HepG2 (cell line): ENCODE measurements at regions not wholly inside any gene's neighbourhood (a gene's known extent, or its start where the extent isn't known, plus 50 kb on each side); places are given as distances from the start of the nearest gene placed in this dataset.

Experiments used
- ATAC-seq: fragments of 200-7000 bp; cut with Tn5 transposase; 3 replicates; pipeline ENCODE4 v1.9.1; 2020; ENCODE audit warnings: mild to moderate bottlenecking, moderate library complexity
- BruUV-seq: library from RNA; stranded (reverse); fragments of 400-500 nt; replicated peaks from 2 replicates; lab custom pipeline; 2021; lab: Mats Ljungman, UMichigan
- CTCF ChIA-PET: fragments of 300-600 bp; formaldehyde crosslinking; extraction: SDS; loops from one replicate; lab custom pipeline; 2021; ENCODE audit warnings: low total read pairs, inconsistent platforms, low intra/inter-chr PET ratio; lab: Yijun Ruan, JAX
- POLR2A ChIA-PET: fragments of 350-600 bp; sonication (Branson Sonifier 250); formaldehyde crosslinking; loops from one replicate; lab custom pipeline; 2020; ENCODE audit warnings: antibody characterized with exemption, inconsistent platforms; lab: Yijun Ruan, JAX
- DNase-seq: peaks from one replicate; pipeline ENCODE4 v3.0.0-alpha.2; 2015; ENCODE audit warnings: low spot score
- FAIRE-seq: peaks from 3 replicates; lab custom pipeline; 2011; peaks lifted over from hg19 to GRCh38; lab: Jason Lieb, UNC
- H2AFZ ChIP-seq: one replicate; pipeline ENCODE4 v1.6.1; 2011; ENCODE audit warnings: low read length, inconsistent platforms
- H3K27ac ChIP-seq: fragments of 300-600 bp; 3 replicates; pipeline ENCODE4 v1.8.0; 2011; ENCODE audit warnings: mixed run types, mild to moderate bottlenecking, mixed read lengths, low read length, inconsistent platforms; ENCODE audit not compliant: insufficient read depth; ENCODE audit errors: extremely low read length
- H3K27me3 ChIP-seq, 2 experiments: fragments of 200-600 bp in 1 of 2; 2 replicates in 1 of 2; 3 replicates in 1 of 2; pipeline versions ENCODE4 v1.6.0 to v1.8.0; 2011; ENCODE audit warnings: low read length in 2 of 2, mild to moderate bottlenecking in 2 of 2, moderate library complexity in 2 of 2, inconsistent platforms in 1 of 2; ENCODE audit not compliant: insufficient read depth in 2 of 2, control insufficient read depth in 1 of 2
- H3K36me3 ChIP-seq, 2 experiments: fragments of 200-600 bp in 1 of 2; replicated peaks in 1 of 2; 2 replicates in 1 of 2; 3 replicates in 1 of 2; pipeline versions ENCODE4 v1.5.1 to v1.8.0; 2011; ENCODE audit warnings: low read length in 2 of 2, inconsistent platforms in 1 of 2; ENCODE audit not compliant: insufficient read depth in 2 of 2, control insufficient read depth in 1 of 2
- H3K4me1 ChIP-seq: 2 replicates; pipeline ENCODE4 v1.5.1; 2012; ENCODE audit warnings: low read length, inconsistent platforms; ENCODE audit not compliant: insufficient read depth
- H3K4me2 ChIP-seq: 2 replicates; pipeline ENCODE4 v1.6.0; 2011; ENCODE audit warnings: low read depth, low read length, inconsistent platforms
- H3K4me3 ChIP-seq, 3 experiments: fragments of 200-600 bp in 1 of 3; sonication (generic), shearing (Covaris generic) in 1 of 3; replicated peaks in 1 of 3; 2 replicates each; pipeline ENCODE4 v1.5.1; 2011 to 2016; ENCODE audit warnings: low read length in 3 of 3, inconsistent platforms in 2 of 3, low read depth in 2 of 3, mild to moderate bottlenecking in 2 of 3, control low read depth in 1 of 3, mixed read lengths in 1 of 3; ENCODE audit not compliant: insufficient read depth in 1 of 3
- H3K79me2 ChIP-seq: one replicate; pipeline ENCODE4 v1.6.1; 2011; ENCODE audit warnings: low read length, inconsistent platforms; ENCODE audit not compliant: insufficient read depth
- H3K9ac ChIP-seq: 2 replicates; pipeline ENCODE4 v1.6.0; 2011; ENCODE audit warnings: mild to moderate bottlenecking, low read depth, low read length, inconsistent platforms; ENCODE audit not compliant: insufficient read depth
- H3K9me3 ChIP-seq: 2 replicates; pipeline ENCODE4 v1.5.1; 2012; ENCODE audit warnings: mild to moderate bottlenecking, low read length
- H4K20me1 ChIP-seq: 2 replicates; pipeline ENCODE4 v1.6.0; 2011; ENCODE audit warnings: inconsistent platforms, mild to moderate bottlenecking, low read length, moderate library complexity; ENCODE audit not compliant: insufficient read depth
- ERF ChIP-seq: IDR thresholded peaks from 2 replicates; pipeline ENCODE4 v1.6.1; 2018; ENCODE audit warnings: missing biosample characterization, missing genetic modification reagents
- ETV6 ChIP-seq: sonication (generic); formaldehyde crosslinking; conservative IDR thresholded peaks from 2 replicates; pipeline ENCODE4 v1.4.0; 2020; ENCODE audit warnings: missing genetic modification reagents
- HHEX ChIP-seq: IDR thresholded peaks from 2 replicates; pipeline ENCODE4 v1.6.1; 2016; ENCODE audit warnings: control low read depth
- KIAA2018 ChIP-seq: sonication (generic); formaldehyde crosslinking; IDR thresholded peaks from 2 replicates; pipeline ENCODE4 v1.5.0; 2020; ENCODE audit warnings: mild to moderate bottlenecking, missing genetic modification reagents, borderline replicate concordance
- PAX8 ChIP-seq: sonication (generic); formaldehyde crosslinking; IDR thresholded peaks from 2 replicates; pipeline ENCODE4 v1.8.0; 2022; ENCODE audit warnings: mild to moderate bottlenecking, missing genetic modification reagents, borderline replicate concordance
- PHB2 ChIP-seq: fragments of 450-650 bp; IDR thresholded peaks from 2 replicates; pipeline ENCODE4 v1.6.1; 2018; ENCODE audit not compliant: partially characterized antibody
- RARA ChIP-seq: IDR thresholded peaks from 2 replicates; pipeline ENCODE4 v1.6.1; 2016; ENCODE audit warnings: missing genetic modification reagents, missing compliant biosample characterization
- ZC3H4 ChIP-seq: sonication (generic); formaldehyde crosslinking; IDR thresholded peaks from 2 replicates; pipeline ENCODE4 v1.4.0; 2020; ENCODE audit warnings: missing genetic modification reagents, borderline replicate concordance
- ZMAT3 ChIP-seq: sonication (generic); formaldehyde crosslinking; conservative IDR thresholded peaks from 2 replicates; pipeline ENCODE4 v1.7.0; 2021; ENCODE audit warnings: missing genetic modification reagents
- ZMYM2 ChIP-seq: sonication (generic); formaldehyde crosslinking; IDR thresholded peaks from 2 replicates; pipeline ENCODE4 v1.8.0; 2022; ENCODE audit warnings: mild to moderate bottlenecking, missing genetic modification reagents
- ZNF10 ChIP-seq: sonication (generic); formaldehyde crosslinking; IDR thresholded peaks from 2 replicates; pipeline ENCODE4 v1.4.0; 2020; ENCODE audit warnings: mild to moderate bottlenecking, low read depth, missing genetic modification reagents, borderline replicate concordance
- ZNF484 ChIP-seq: sonication (generic); formaldehyde crosslinking; IDR thresholded peaks from 2 replicates; pipeline ENCODE4 v1.5.1; 2020; ENCODE audit warnings: mild to moderate bottlenecking, low read depth, missing genetic modification reagents, borderline replicate concordance
- WGBS: methylation state at CpG from one replicate; pipeline ENCODE4 v1.1.6; 2017; ENCODE audit warnings: low lambda C conversion rate; 5-methylcytosine and 5-hydroxymethylcytosine counted together
- in situ Hi-C: cut with HindIII; loops from 2 replicates; pipeline ENCODE4 v1.10.0; 2017; ENCODE audit warnings: low pct_unique_long_range_greater_than_20kb; ENCODE audit not compliant: extremely low pct_ligation_motif_present
- intact Hi-C: fragments of 100-400 bp; cut with micrococcal nuclease; formaldehyde crosslinking; loops from one replicate; pipeline ENCODE4 v1.10.0; 2022; ENCODE audit not compliant: unreplicated experiment
- TF ChIP-seq, protein P1 (sequence below): IDR thresholded peaks from 2 replicates; pipeline ENCODE4 v1.4.0; 2020; ENCODE audit warnings: mild to moderate bottlenecking, missing genetic modification reagents

- FAIRE-seq (no peak), ATAC-seq (no peak), DNase-seq (no peak)
- CTCF ChIA-PET = no interaction called here
- WGBS = 0% methylated on average over 1 of the region's 1 CpG
- intact Hi-C loops = no loop called here
- Histone ChIP-seq H3K9ac (no peak overlapping the region), H3K4me2 (no peak overlapping the region), H3K79me2 (no peaks in the 10 kb centered on the region), H3K4me1 (no peaks in the 10 kb centered on the region), H3K27ac (no peak overlapping the region), H3K4me3 (no peak overlapping the region), H3K9me3 (no peaks in the 10 kb centered on the region), H4K20me1 (no peaks in the 10 kb centered on the region), H3K36me3 (no peaks in the 10 kb centered on the region), H3K27me3 (no peaks in the 10 kb centered on the region; a peak in 1 of 5 replicates), H2AFZ (no peak overlapping the region)
- in situ Hi-C loops = no loop called here
- POLR2A ChIA-PET = no interaction called here
- no TSS peak for BruUV-seq
- no peak for TF ChIP-seq ZMAT3
- TF ChIP-seq KIAA2018 (CRISPR knock-in tag) = no peak
- TF ChIP-seq, protein P1, sequence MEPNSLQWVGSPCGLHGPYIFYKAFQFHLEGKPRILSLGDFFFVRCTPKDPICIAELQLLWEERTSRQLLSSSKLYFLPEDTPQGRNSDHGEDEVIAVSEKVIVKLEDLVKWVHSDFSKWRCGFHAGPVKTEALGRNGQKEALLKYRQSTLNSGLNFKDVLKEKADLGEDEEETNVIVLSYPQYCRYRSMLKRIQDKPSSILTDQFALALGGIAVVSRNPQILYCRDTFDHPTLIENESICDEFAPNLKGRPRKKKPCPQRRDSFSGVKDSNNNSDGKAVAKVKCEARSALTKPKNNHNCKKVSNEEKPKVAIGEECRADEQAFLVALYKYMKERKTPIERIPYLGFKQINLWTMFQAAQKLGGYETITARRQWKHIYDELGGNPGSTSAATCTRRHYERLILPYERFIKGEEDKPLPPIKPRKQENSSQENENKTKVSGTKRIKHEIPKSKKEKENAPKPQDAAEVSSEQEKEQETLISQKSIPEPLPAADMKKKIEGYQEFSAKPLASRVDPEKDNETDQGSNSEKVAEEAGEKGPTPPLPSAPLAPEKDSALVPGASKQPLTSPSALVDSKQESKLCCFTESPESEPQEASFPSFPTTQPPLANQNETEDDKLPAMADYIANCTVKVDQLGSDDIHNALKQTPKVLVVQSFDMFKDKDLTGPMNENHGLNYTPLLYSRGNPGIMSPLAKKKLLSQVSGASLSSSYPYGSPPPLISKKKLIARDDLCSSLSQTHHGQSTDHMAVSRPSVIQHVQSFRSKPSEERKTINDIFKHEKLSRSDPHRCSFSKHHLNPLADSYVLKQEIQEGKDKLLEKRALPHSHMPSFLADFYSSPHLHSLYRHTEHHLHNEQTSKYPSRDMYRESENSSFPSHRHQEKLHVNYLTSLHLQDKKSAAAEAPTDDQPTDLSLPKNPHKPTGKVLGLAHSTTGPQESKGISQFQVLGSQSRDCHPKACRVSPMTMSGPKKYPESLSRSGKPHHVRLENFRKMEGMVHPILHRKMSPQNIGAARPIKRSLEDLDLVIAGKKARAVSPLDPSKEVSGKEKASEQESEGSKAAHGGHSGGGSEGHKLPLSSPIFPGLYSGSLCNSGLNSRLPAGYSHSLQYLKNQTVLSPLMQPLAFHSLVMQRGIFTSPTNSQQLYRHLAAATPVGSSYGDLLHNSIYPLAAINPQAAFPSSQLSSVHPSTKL = no peak
- no peak for TF ChIP-seq ZNF484 (CRISPR knock-in tag)
- TF ChIP-seq ZMYM2 (CRISPR knock-in tag) = no peak
- no peak for TF ChIP-seq ZC3H4 (CRISPR knock-in tag)
- TF ChIP-seq PAX8 (CRISPR knock-in tag) = no peak
- no peak for TF ChIP-seq ZNF10
- TF ChIP-seq PHB2 = no peak
- TF ChIP-seq RARA (CRISPR knock-in tag) = no peak
- TF ChIP-seq HHEX = no peak
- TF ChIP-seq ETV6 (CRISPR knock-in tag) = no peak
- no peak for TF ChIP-seq ERF (CRISPR knock-in tag)
Measured at GRCh38 chr10:52855546-52856325, 83.2 kb upstream of the MBL2 start.
